ENCODE measurements at regions not wholly inside any gene's neighbourhood (a gene's known extent, or its start where the extent isn't known, plus 50 kb on each side); places are given as distances from the start of the nearest gene placed in this dataset.
"Not testable (repeated sequence)": the region's sequence is repeated elsewhere in the genome, so short reads cannot be mapped to it uniquely, and the experiment has no call there.

DNA sequence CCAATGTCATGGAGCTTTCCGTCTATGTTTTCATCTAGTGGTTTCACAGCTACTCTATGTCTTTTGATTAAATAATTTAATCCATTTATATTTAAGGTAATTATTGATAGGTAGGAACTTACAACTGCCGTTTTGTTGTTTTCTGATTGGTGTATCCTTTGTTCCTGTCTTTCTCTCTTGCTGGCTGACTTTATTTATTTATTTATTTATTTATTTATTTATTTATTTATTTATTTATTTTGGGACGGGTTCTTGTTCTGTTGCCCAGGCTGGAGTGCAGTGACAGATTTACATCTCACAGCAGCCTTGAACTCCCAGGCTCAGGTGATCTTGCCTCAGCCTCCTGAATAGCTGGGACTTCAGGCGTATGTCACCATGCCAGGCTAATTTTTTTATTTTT lies 299.2 kb upstream of the COL8A1 start:
- no peak for DNase-seq
- in situ Hi-C loops (cut with MboI; ENCODE audit: low pct_unique_long_range_greater_than_20kb, low sequenced_read_pairs): no loop called here

GRCh38 chr3:99332718-99333117 lies 305.7 kb upstream of the COL8A1 start:
- in situ Hi-C loops (cut with MboI; ENCODE audit: low pct_unique_long_range_greater_than_20kb, low sequenced_read_pairs): no loop called here
- no peak for DNase-seq

- in situ Hi-C loops (cut with MboI; ENCODE audit: low pct_unique_long_range_greater_than_20kb, low sequenced_read_pairs): no loop called here
- DNase-seq: no peak
Measured at GRCh38 chr3:99332276-99332675, 306.1 kb upstream of the COL8A1 start.

DNA sequence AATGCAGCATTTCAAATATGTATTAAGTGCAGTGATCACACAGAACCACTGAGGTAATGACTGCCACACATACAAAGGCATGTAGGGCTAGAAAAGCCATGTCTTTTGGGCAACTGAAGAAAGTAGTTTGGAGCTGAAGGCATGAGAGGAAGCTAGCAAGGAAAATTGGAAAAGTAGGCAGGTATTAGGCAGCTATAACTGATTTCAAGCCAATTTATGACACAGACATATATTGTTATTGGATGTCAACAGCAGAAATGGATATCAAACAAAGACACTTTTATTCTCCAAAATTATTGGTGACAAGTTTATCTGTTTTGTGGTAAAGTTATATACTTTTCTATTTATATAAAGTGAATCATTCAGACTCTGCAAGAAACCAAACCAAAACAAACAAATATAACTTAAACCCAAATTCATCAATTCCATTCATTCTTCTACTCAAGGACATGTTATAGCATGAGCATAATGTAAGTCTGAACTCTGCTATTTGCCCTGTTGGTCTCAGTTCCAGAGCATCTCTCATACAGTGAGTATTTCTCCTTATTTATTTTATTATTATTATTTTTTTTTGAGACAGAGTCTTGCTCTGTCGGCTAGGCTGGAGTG lies 307.4 kb upstream of the COL8A1 start:
- DNase-seq: no peak
- in situ Hi-C loops (cut with MboI; ENCODE audit: low pct_unique_long_range_greater_than_20kb, low sequenced_read_pairs): no loop called here

DNA sequence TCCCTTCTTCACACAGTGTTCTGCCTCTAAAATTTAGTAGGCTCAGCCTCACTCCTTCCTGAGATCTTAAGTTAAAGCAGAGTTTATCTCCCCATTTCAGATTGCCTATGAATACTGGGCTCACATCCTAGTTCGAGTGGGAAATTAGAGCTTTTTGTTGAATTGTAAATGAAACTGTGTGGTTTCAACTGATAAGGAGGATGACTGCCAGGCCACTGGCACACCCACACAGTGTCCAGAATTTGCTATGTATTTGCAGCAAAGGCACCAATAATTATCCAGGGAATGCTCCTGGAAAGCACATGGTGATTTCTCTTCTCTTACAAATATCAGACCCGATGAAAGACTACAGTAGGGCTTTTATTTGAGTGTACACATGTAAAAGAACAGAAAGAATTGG lies 308.1 kb upstream of the COL8A1 start:
- no peak for DNase-seq
- in situ Hi-C loops (cut with MboI; ENCODE audit: low pct_unique_long_range_greater_than_20kb, low sequenced_read_pairs): no loop called here

- no peak for DNase-seq
- in situ Hi-C loops (cut with MboI; ENCODE audit: low pct_unique_long_range_greater_than_20kb, low sequenced_read_pairs): no loop called here
Measured at GRCh38 chr3:99325402-99325801, 313.0 kb upstream of the COL8A1 start.

DNA sequence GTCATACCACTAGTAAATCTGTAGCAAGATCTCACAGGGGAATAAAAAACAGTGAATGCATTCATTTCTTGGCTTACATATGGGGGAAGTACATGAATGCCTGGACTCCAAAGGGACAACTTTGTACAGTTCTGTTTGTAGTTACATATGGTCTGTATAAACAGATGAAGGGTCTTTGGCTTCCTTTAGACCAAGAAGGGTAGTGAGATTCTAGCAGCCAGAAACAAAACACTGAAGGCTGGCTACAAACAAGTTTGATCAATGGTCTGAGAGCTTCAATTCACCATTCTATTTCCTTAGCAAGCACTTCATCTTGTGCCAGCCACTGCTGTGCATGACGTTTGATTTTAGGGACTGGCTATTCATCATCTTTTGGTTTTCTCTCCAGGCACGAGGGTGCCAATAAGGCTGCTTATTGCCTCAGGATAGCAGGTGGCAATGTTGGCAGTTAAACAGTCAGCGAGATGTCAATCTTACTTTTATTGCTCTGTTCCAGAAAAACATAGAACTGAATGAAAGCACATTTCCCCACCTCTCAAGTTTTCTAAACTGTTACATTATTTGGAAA lies 313.7 kb upstream of the COL8A1 start:
- in situ Hi-C loops (cut with MboI; ENCODE audit: low pct_unique_long_range_greater_than_20kb, low sequenced_read_pairs): no loop called here
- DNase-seq: no peak

DNA sequence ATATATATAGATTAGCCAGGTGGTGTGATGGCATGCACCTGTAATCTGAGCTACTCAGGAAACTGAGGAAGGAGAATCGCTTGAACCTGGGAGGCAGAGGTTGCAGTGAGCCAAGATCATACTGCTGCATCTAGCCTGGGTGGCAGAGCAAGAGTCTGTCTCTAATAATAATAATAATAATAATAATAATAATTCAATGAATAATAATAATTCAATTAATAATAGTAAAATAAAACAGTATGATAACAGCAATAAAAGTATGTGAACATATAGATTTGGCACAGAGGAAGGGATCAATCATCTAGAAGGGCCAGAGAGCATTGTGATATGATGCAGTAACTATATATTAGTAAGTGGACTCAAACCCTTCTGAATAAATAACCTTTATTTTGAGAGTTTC lies 314.5 kb upstream of the COL8A1 start:
- DNase-seq: no peak
- in situ Hi-C loops (cut with MboI; ENCODE audit: low pct_unique_long_range_greater_than_20kb, low sequenced_read_pairs): no loop called here

DNA sequence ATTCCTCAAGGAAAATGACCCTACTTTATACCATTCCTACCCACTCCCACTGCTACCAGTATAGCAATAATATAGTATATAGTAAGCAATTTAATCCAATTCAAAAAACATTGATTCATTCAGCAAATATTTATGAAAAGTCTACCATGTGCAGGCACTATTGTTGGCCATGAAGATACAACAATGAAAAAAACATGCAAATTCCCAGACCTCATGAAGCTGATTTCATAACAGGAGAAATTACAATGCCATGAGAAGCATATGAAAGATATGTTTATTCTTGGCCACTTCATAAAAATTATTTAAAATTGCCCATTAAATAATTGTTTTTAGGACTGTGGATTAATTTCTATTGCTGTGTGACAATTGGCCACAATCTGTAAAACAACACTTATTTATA lies 315.8 kb upstream of the COL8A1 start:
- DNase-seq: no peak
- in situ Hi-C loops (cut with MboI; ENCODE audit: low pct_unique_long_range_greater_than_20kb, low sequenced_read_pairs): no loop called here

GRCh38 chr3:99321261-99321660 lies 317.1 kb upstream of the COL8A1 start:
- in situ Hi-C loops (cut with MboI; ENCODE audit: low pct_unique_long_range_greater_than_20kb, low sequenced_read_pairs): no loop called here
- DNase-seq: no peak

- in situ Hi-C loops (cut with MboI; ENCODE audit: low pct_unique_long_range_greater_than_20kb, low sequenced_read_pairs): no loop called here
- DNase-seq: no peak
Measured at GRCh38 chr3:99319961-99320360, 318.4 kb upstream of the COL8A1 start.

DNA sequence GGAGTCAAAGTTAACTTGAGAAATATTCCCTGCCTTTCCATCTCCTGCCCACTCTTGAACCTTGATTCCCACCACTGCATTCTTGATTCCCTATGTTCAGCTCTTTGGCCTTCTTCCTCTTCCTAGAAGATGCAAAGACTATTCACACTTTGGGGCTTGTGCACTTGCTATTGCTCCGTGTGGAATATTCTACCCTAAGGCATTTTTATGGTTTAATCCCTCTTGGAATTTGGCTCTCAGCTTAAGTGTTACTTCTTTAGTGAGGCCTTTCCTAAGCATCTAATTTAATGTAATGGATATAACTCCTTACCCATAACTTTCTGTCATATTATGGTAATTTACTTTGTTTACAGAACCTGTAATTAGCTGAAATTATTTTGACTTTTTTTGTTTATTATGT lies 318.9 kb upstream of the COL8A1 start:
- in situ Hi-C loops (cut with MboI; ENCODE audit: low pct_unique_long_range_greater_than_20kb, low sequenced_read_pairs): no loop called here

GRCh38 chr3:99317201-99317600 lies 321.2 kb upstream of the COL8A1 start:
- DNase-seq: no peak
- in situ Hi-C loops (cut with MboI; ENCODE audit: low pct_unique_long_range_greater_than_20kb, low sequenced_read_pairs): no loop called here

More for the DNA sequence above, 318.9 kb upstream of the COL8A1 start:
- no peak for DNase-seq

DNA sequence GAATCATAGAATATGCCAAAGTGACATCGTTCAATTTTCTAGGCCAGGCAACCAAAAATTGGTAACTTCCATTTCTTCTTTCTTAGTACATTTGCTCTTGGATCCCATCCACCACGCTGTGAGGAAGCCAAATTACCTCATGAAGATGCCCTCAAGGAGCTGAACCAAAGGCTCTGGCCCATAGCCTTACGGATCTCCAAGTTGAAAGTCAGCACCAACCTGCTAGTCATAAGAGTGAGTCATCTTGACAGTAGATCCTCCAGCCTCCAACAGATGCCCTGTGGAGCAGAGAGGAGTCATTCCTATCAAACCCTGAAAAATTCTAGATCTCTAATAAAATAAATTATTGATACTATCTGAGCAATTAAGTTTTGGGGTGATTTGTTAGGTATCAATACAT lies 322.5 kb upstream of the COL8A1 start:
- DNase-seq: no peak
- in situ Hi-C loops (cut with MboI; ENCODE audit: low pct_unique_long_range_greater_than_20kb, low sequenced_read_pairs): no loop called here

- DNase-seq: no peak
- in situ Hi-C loops (cut with MboI; ENCODE audit: low pct_unique_long_range_greater_than_20kb, low sequenced_read_pairs): no loop called here
Measured at GRCh38 chr3:99313485-99313884, 324.9 kb upstream of the COL8A1 start.

- in situ Hi-C loops (cut with MboI; ENCODE audit: low pct_unique_long_range_greater_than_20kb, low sequenced_read_pairs): no loop called here
- DNase-seq: no peak
Measured at GRCh38 chr3:99298661-99299060, 339.7 kb upstream of the COL8A1 start.

DNA sequence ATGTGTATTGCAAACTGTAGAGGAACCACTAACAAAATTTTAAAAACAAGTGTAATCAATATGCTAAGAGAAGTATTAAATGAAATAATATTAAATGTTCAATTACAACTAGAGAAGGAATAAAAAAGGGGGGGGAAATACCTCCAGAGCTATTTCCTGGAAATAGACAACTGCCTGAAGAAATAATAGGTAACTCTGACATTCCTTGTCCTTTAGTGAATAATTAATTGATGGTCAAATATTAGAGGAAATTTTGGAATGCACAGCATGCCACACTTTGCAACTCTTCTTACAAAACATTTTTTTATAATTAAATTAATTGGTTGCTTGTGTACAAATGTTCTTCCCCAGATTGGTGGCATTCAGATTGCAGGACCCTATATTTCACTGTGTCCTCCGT lies 342.6 kb upstream of the COL8A1 start:
- in situ Hi-C loops (cut with MboI; ENCODE audit: low pct_unique_long_range_greater_than_20kb, low sequenced_read_pairs): no loop called here

DNA sequence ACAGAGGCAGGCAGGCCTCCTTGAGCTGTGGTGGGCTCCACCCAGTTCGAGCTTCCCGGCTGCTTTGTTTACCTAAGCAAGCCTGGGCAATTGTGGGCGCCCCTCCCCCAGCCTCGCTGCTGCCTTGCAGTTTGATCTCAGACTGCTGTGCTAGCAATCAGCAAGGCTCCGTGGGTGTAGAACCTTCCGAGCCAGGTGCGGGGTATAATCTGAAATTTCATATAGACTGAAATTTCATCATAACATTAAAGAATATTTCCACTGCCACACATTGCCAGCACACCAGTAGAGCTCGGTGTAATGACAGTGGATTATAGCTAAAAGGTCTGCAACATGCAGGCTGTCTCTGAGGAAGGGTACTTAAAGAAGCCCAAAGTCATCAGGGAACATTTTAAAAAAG lies 344.3 kb upstream of the COL8A1 start:
- in situ Hi-C loops (cut with MboI; ENCODE audit: low pct_unique_long_range_greater_than_20kb, low sequenced_read_pairs); DNase-seq: not testable (repeated sequence)

More for the DNA sequence above, 342.6 kb upstream of the COL8A1 start:
- no peak for DNase-seq

DNA sequence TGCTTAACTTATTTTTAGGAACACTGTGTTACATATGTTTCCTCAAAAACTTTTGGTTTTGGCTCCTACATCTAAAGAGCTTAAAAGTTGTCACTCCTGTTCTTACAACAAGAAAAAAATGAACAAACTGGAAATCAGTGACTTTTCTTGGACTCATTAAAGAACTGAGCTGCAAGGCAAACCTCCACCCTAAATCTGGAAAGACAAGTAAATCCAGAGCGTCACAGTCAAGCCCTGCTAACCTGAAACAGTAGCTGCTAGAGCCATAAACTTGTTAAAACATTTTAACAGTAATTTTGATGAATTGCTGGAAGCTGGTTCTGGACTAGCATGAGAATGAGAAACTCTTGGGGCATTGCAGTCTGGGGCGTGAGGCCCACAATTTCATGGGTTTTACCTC lies 350.5 kb upstream of the COL8A1 start:
- in situ Hi-C loops (cut with MboI; ENCODE audit: low pct_unique_long_range_greater_than_20kb, low sequenced_read_pairs): no loop called here
- DNase-seq: no peak

DNA sequence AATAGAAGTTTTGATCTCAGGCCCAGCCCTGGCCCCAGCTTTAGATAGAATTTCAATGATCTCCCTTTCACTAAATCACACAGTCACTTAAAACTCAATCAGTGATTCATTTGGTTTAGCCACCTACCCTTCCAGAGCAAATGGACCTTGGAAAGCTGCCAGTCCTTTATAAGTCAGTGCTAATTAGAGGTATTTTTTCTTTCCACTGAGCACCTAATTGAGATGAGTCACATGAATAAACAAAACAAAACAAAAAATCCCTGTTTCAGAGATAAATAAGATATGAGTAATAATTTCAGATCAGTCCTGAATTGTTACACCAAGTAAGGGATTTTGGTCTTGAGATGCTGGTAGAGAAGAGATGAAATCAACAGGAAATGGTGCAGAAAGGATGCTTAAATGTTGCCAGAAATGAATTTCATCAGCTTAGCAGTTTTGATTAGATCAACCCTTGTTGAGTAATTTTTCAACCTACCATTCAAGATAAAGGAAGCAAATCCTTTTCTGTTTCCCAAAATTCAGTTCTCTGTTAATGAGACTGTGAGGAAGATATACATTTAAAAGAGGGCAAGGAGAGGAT lies 352.0 kb upstream of the COL8A1 start:
- DNase-seq: no peak
- in situ Hi-C loops (cut with MboI; ENCODE audit: low pct_unique_long_range_greater_than_20kb, low sequenced_read_pairs): no loop called here

Measured in KBM-7 (cell line).